Neutrophil (primary cell): ENCODE measurements at regions not wholly inside any gene's neighbourhood (a gene's known extent, or its start where the extent isn't known, plus 50 kb on each side); places are given as distances from the start of the nearest gene placed in this dataset.

Experiments
- H3K27ac ChIP-seq: fragments of 200-600 bp; sonication (generic); 2 replicates; pipeline ENCODE4 v1.5.1; 2016; ENCODE audit warnings: mild to moderate bottlenecking, moderate library complexity
- H3K27me3 ChIP-seq: fragments of 200-600 bp; sonication (generic); 2 replicates; pipeline ENCODE4 v1.6.0; 2016; ENCODE audit warnings: mild to moderate bottlenecking
- H3K36me3 ChIP-seq: fragments of 200-600 bp; sonication (generic); 2 replicates; pipeline ENCODE4 v1.5.1; 2017
- H3K4me1 ChIP-seq, 2 experiments: fragments of 200-600 bp in 1 of 2; sonication (generic) in 1 of 2; 1 replicate in 1 of 2; 2 replicates in 1 of 2; pipeline versions ENCODE4 v1.5.1 to v1.6.1; 2013 to 2016; ENCODE audit warnings: low read depth in 1 of 2, low read length in 1 of 2, mild to moderate bottlenecking in 1 of 2, moderate library complexity in 1 of 2; ENCODE audit not compliant: control insufficient read depth in 1 of 2, insufficient read depth in 1 of 2
- H3K4me3 ChIP-seq, 2 experiments: fragments of 200-600 bp in 1 of 2; sonication (generic) in 1 of 2; 1 replicate in 1 of 2; 2 replicates in 1 of 2; pipeline ENCODE4 v1.5.1; 2013 to 2016; ENCODE audit warnings: low read depth in 1 of 2, low read length in 1 of 2, mild to moderate bottlenecking in 1 of 2, moderate library complexity in 1 of 2
- H3K9me3 ChIP-seq: fragments of 200-600 bp; sonication (generic); 2 replicates; pipeline ENCODE4 v1.5.1; 2016
- CTCF ChIP-seq: fragments of 200-600 bp; sonication (generic); IDR thresholded peaks from 2 replicates; pipeline ENCODE4 v1.5.1; 2016; ENCODE audit warnings: antibody characterized with exemption

GRCh38 chr11:104531894-104532293 lies 366.4 kb downstream of the CASP12 start:
- no peak overlapping the region for H3K4me3 ChIP-seq
- H3K27me3 ChIP-seq = no peaks in the 10 kb centered on the region
- TF ChIP-seq CTCF = no peak
- no peaks in the 10 kb centered on the region for H3K9me3 ChIP-seq
- no peaks in the 10 kb centered on the region for H3K36me3 ChIP-seq
- H3K27ac ChIP-seq = no peak overlapping the region
- peaks cover 0 to 5% of the 10 kb centered on the region in 2 experiments for H3K4me1 ChIP-seq

GRCh38 chr11:104531075-104531474 lies 367.1 kb upstream of the PDGFD start:
- TF ChIP-seq CTCF = no peak
- H3K9me3 ChIP-seq = no peaks in the 10 kb centered on the region
- H3K27ac ChIP-seq = no peak overlapping the region
- peaks cover 0 to 5% of the 10 kb centered on the region in 2 experiments for H3K4me1 ChIP-seq
- no peaks in the 10 kb centered on the region for H3K36me3 ChIP-seq
- no peak overlapping the region for H3K4me3 ChIP-seq
- H3K27me3 ChIP-seq = no peaks in the 10 kb centered on the region

- Histone ChIP-seq H3K27me3 (no peaks in the 10 kb centered on the region), H3K4me1 (peaks cover 0 to 5% of the 10 kb centered on the region in 2 experiments), H3K36me3 (no peaks in the 10 kb centered on the region), H3K27ac (no peak overlapping the region), H3K9me3 (no peaks in the 10 kb centered on the region), H3K4me3 (no peak overlapping the region)
- TF ChIP-seq CTCF = no peak
These were observed 366.0 kb upstream of the PDGFD start for GRCh38 chr11:104529906-104530305.

- TF ChIP-seq CTCF = no peak
- no peaks in the 10 kb centered on the region for H3K27me3 ChIP-seq
- H3K27ac ChIP-seq = no peak overlapping the region
- peaks cover 0 to 5% of the 10 kb centered on the region in 2 experiments for H3K4me1 ChIP-seq
- no peak overlapping the region for H3K4me3 ChIP-seq
- no peaks in the 10 kb centered on the region for H3K36me3 ChIP-seq
- no peaks in the 10 kb centered on the region for H3K9me3 ChIP-seq
These were observed 365.3 kb upstream of the PDGFD start for GRCh38 chr11:104529213-104529612.

GRCh38 chr11:104526006-104526405 lies 362.1 kb upstream of the PDGFD start:
- Histone ChIP-seq H3K9me3 (no peaks in the 10 kb centered on the region), H3K4me3 (no peak overlapping the region), H3K27ac (no peak overlapping the region), H3K27me3 (no peaks in the 10 kb centered on the region), H3K36me3 (no peaks in the 10 kb centered on the region), H3K4me1 (no peaks in the 10 kb centered on the region)
- TF ChIP-seq CTCF = no peak

GRCh38 chr11:104525416-104525815 lies 361.5 kb upstream of the PDGFD start:
- Histone ChIP-seq H3K27me3 (no peaks in the 10 kb centered on the region), H3K9me3 (no peaks in the 10 kb centered on the region), H3K27ac (no peak overlapping the region), H3K4me3 (no peak overlapping the region), H3K4me1 (no peaks in the 10 kb centered on the region), H3K36me3 (no peaks in the 10 kb centered on the region)
- TF ChIP-seq CTCF = no peak
